HCT116 (cell line): ENCODE measurements at regions not wholly inside any gene's neighbourhood (a gene's known extent, or its start where the extent isn't known, plus 50 kb on each side); places are given as distances from the start of the nearest gene placed in this dataset.

ENCODE experiments used
- EZH2 ChIP-seq: fragments of 200-600 bp; sonication (generic); IDR thresholded peaks from 2 replicates; pipeline ENCODE4 v1.6.1; 2017; ENCODE audit warnings: antibody characterized with exemption, mixed run types
- EZH2phosphoT487 ChIP-seq: fragments of 200-600 bp; IDR thresholded peaks from 2 replicates; pipeline ENCODE4 v1.6.1; 2018; ENCODE audit warnings: antibody characterized with exemption, borderline replicate concordance
- POLR2A ChIP-seq: IDR thresholded peaks from 2 replicates; pipeline ENCODE4 v1.7.0; 2011; ENCODE audit warnings: borderline replicate concordance; ENCODE audit not compliant: insufficient read depth, insufficient read length; ENCODE audit errors: extremely low read depth
- POLR2AphosphoS5 ChIP-seq: IDR thresholded peaks from 2 replicates; pipeline ENCODE4 v1.6.1; 2011; ENCODE audit warnings: mild to moderate bottlenecking, low read depth, low read length, moderate library complexity
- RAD21 ChIP-seq: IDR thresholded peaks from 2 replicates; pipeline ENCODE4 v1.6.1; 2012; ENCODE audit warnings: low read depth, mild to moderate bottlenecking
- SIN3A ChIP-seq: IDR thresholded peaks from 2 replicates; pipeline ENCODE4 v1.6.1; 2012; ENCODE audit warnings: low read depth
- SP1 ChIP-seq: IDR thresholded peaks from 2 replicates; pipeline ENCODE4 v1.6.1; 2012; ENCODE audit warnings: low read depth
- TCF7L2 ChIP-seq: IDR thresholded peaks from 2 replicates; pipeline ENCODE4 v1.7.0; 2011; ENCODE audit warnings: borderline replicate concordance, inconsistent platforms; ENCODE audit not compliant: insufficient read depth, insufficient read length; ENCODE audit errors: extremely low read depth
- YY1 ChIP-seq: IDR thresholded peaks from 2 replicates; pipeline ENCODE4 v1.6.1; 2011; ENCODE audit warnings: low read length, low read depth, moderate library complexity, mild to moderate bottlenecking; ENCODE audit not compliant: insufficient replicate concordance; ENCODE audit errors: extremely low read depth
- ZFX ChIP-seq: fragments of 450-650 bp; IDR thresholded peaks from 2 replicates; pipeline ENCODE4 v1.6.1; 2017
- ZNF274 ChIP-seq: fragments of 200-500 bp; sonication (Bioruptor generic); IDR thresholded peaks from 2 replicates; pipeline ENCODE4 v1.6.1; 2014; ENCODE audit warnings: mild to moderate bottlenecking, low read depth, low read length, inconsistent platforms
- TF ChIP-seq, protein P1 (sequence below), 3 experiments: fragments of 200-600 bp in 1 of 3; sonication (generic) in 1 of 3; IDR thresholded peaks in 2 of 3; conservative IDR thresholded peaks in 1 of 3; 2 replicates each; pipeline ENCODE4 v1.5.1; 2012 to 2017; ENCODE audit warnings: low read depth in 2 of 3, low read length in 2 of 3, antibody characterized with exemption in 1 of 3, borderline replicate concordance in 1 of 3, control low read depth in 1 of 3, mild to moderate bottlenecking in 1 of 3, mixed read lengths in 1 of 3, mixed run types in 1 of 3, moderate library complexity in 1 of 3; ENCODE audit not compliant: insufficient read depth in 1 of 3
- TF ChIP-seq, protein P2 (sequence below): IDR thresholded peaks from 2 replicates; pipeline ENCODE4 v1.6.1; 2012
- TF ChIP-seq, protein P3 (sequence below): IDR thresholded peaks from 2 replicates; pipeline ENCODE4 v1.6.1; 2012; ENCODE audit warnings: low read depth

DNA sequence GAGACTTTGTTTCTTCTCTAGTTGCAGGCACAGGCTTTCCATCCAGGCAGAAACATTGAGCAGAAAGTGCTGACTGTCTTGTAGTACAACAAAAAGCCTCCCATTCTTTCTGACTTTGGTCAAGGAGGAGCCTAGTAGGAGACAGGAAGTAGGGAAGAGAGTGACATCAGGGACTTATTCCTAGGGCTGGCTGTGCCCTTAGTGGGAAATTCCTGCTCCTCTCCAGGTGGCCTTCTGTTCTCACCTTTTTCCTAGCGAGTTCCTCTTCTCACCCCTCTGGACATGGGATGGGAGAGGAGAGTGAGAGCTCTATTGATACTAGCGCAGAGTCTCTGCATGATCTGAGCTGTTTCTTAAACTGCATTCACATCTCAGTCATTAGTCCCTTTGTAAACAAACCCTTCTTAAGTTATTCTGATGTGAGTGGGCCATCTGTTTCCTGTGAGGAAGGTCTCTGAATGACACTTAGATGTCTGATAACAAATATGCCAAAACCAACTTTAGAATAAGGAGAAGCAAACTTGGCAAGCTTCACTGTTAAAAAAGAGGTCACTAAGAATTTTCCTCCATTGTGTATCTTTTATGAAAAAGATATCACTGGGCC lies 455.0 kb downstream of the GJA1 start:
- TF ChIP-seq SIN3A, result no peak
- TF ChIP-seq SP1, result no peak
- TF ChIP-seq, protein P1, sequence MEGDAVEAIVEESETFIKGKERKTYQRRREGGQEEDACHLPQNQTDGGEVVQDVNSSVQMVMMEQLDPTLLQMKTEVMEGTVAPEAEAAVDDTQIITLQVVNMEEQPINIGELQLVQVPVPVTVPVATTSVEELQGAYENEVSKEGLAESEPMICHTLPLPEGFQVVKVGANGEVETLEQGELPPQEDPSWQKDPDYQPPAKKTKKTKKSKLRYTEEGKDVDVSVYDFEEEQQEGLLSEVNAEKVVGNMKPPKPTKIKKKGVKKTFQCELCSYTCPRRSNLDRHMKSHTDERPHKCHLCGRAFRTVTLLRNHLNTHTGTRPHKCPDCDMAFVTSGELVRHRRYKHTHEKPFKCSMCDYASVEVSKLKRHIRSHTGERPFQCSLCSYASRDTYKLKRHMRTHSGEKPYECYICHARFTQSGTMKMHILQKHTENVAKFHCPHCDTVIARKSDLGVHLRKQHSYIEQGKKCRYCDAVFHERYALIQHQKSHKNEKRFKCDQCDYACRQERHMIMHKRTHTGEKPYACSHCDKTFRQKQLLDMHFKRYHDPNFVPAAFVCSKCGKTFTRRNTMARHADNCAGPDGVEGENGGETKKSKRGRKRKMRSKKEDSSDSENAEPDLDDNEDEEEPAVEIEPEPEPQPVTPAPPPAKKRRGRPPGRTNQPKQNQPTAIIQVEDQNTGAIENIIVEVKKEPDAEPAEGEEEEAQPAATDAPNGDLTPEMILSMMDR (IDR thresholded peaks at IDR 0.05 in 2 of 3, conservative IDR thresholded peaks at IDR 0.05 in 1 of 3; ENCODE audit: borderline replicate concordance in 1 of 3, insufficient read depth in 1 of 3, low read depth in 2 of 3, low read length in 2 of 3), result no peak
- no peak for TF ChIP-seq TCF7L2
- TF ChIP-seq, protein P2, sequence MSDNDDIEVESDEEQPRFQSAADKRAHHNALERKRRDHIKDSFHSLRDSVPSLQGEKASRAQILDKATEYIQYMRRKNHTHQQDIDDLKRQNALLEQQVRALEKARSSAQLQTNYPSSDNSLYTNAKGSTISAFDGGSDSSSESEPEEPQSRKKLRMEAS, result no peak
- TF ChIP-seq POLR2A, result no peak
- TF ChIP-seq YY1, result no peak
- no peak for TF ChIP-seq POLR2AphosphoS5
- no peak for TF ChIP-seq EZH2
- no peak for TF ChIP-seq EZH2phosphoT487
- TF ChIP-seq, protein P3, sequence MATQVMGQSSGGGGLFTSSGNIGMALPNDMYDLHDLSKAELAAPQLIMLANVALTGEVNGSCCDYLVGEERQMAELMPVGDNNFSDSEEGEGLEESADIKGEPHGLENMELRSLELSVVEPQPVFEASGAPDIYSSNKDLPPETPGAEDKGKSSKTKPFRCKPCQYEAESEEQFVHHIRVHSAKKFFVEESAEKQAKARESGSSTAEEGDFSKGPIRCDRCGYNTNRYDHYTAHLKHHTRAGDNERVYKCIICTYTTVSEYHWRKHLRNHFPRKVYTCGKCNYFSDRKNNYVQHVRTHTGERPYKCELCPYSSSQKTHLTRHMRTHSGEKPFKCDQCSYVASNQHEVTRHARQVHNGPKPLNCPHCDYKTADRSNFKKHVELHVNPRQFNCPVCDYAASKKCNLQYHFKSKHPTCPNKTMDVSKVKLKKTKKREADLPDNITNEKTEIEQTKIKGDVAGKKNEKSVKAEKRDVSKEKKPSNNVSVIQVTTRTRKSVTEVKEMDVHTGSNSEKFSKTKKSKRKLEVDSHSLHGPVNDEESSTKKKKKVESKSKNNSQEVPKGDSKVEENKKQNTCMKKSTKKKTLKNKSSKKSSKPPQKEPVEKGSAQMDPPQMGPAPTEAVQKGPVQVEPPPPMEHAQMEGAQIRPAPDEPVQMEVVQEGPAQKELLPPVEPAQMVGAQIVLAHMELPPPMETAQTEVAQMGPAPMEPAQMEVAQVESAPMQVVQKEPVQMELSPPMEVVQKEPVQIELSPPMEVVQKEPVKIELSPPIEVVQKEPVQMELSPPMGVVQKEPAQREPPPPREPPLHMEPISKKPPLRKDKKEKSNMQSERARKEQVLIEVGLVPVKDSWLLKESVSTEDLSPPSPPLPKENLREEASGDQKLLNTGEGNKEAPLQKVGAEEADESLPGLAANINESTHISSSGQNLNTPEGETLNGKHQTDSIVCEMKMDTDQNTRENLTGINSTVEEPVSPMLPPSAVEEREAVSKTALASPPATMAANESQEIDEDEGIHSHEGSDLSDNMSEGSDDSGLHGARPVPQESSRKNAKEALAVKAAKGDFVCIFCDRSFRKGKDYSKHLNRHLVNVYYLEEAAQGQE, result no peak
- TF ChIP-seq ZFX, result no peak
- TF ChIP-seq RAD21, result no peak
- no peak for TF ChIP-seq ZNF274
